Right lobe of liver (tissue), 4 donors: ENCODE measurements at regions not wholly inside any gene's neighbourhood (a gene's known extent, or its start where the extent isn't known, plus 50 kb on each side); places are given as distances from the start of the nearest gene placed in this dataset.

Experiments
- POLR2A ChIP-seq: fragments of 450-650 bp; IDR thresholded peaks from one replicate; pipeline ENCODE4 v1.6.1; 2017; ENCODE audit warnings: antibody characterized with exemption, mild to moderate bottlenecking
- TF ChIP-seq, protein P1 (sequence below), 4 donors: fragments of 200-600 bp in 3 of 4; fragments of 450-650 bp in 1 of 4; IDR thresholded peaks; one replicate each; pipeline versions ENCODE4 v1.5.1 to v1.8.0; 2016 to 2022; ENCODE audit warnings: antibody characterized with exemption in 4 of 4, mild to moderate bottlenecking in 2 of 4
- donor health status: DM: no; HTN: no; CAD: no.
- donor health status: DM: no; HTN: no; CAD: no.
- donor health status: DM: no; HTN: yes; CAD: no.

DNA sequence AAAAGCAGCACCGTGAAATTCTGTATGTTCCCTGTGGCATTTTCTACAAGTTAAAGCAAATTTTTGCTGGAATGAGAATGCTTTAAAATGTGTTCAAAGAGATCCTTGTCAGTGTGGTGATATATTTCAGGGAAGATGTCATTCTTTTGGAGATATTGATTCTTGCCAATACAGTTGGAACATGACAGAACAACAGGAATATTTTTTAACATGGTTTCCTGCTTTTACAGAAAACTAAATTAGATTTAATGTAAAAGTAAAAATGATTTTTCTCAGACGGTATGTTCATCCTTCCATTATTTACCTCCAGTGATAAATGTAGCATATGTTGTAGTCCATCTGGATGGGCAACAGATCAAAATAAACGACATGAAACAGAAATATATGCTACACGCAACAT is 474.8 kb downstream of the TMA16 start:
- TF ChIP-seq, protein P1, sequence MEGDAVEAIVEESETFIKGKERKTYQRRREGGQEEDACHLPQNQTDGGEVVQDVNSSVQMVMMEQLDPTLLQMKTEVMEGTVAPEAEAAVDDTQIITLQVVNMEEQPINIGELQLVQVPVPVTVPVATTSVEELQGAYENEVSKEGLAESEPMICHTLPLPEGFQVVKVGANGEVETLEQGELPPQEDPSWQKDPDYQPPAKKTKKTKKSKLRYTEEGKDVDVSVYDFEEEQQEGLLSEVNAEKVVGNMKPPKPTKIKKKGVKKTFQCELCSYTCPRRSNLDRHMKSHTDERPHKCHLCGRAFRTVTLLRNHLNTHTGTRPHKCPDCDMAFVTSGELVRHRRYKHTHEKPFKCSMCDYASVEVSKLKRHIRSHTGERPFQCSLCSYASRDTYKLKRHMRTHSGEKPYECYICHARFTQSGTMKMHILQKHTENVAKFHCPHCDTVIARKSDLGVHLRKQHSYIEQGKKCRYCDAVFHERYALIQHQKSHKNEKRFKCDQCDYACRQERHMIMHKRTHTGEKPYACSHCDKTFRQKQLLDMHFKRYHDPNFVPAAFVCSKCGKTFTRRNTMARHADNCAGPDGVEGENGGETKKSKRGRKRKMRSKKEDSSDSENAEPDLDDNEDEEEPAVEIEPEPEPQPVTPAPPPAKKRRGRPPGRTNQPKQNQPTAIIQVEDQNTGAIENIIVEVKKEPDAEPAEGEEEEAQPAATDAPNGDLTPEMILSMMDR (IDR thresholded peaks at IDR 0.05): no peak
- no peak for TF ChIP-seq POLR2A
